Endodermal cell (in vitro differentiated cells): ENCODE measurements at regions not wholly inside any gene's neighbourhood (a gene's known extent, or its start where the extent isn't known, plus 50 kb on each side); places are given as distances from the start of the nearest gene placed in this dataset.

Experiments
- DNase-seq: peaks from one replicate; pipeline ENCODE4 v3.0.0-alpha.2; 2017
- H3K27ac ChIP-seq: 2 replicates; pipeline ENCODE4 v1.5.1; 2013; ENCODE audit warnings: mild to moderate bottlenecking, low read depth, low read length, moderate library complexity
- H3K27me3 ChIP-seq: 2 replicates; pipeline ENCODE4 v1.6.1; 2013; ENCODE audit warnings: mild to moderate bottlenecking, low read length, moderate library complexity; ENCODE audit not compliant: insufficient read depth, control insufficient read depth, poor library complexity, severe bottlenecking
- H3K36me3 ChIP-seq: 2 replicates; pipeline ENCODE4 v1.7.0; 2013; ENCODE audit warnings: mild to moderate bottlenecking, low read length, moderate library complexity; ENCODE audit not compliant: control insufficient read depth, insufficient read depth
- H3K4me1 ChIP-seq: one replicate; pipeline ENCODE4 v1.7.0; 2013; ENCODE audit warnings: low read length; ENCODE audit not compliant: control insufficient read depth, insufficient read depth
- H3K4me3 ChIP-seq: 2 replicates; pipeline ENCODE4 v1.5.1; 2013; ENCODE audit warnings: mild to moderate bottlenecking, low read length, moderate library complexity
- H3K9ac ChIP-seq: 2 replicates; pipeline ENCODE4 v1.6.1; 2013; ENCODE audit warnings: mild to moderate bottlenecking, low read length, moderate library complexity; ENCODE audit not compliant: poor library complexity, severe bottlenecking; ENCODE audit errors: extremely low read depth
- H3K9me3 ChIP-seq: 2 replicates; pipeline ENCODE4 v1.6.1; 2013; ENCODE audit warnings: mild to moderate bottlenecking, low read length, moderate library complexity; ENCODE audit not compliant: control insufficient read depth
- H3K27ac Mint-ChIP-seq: 2 replicates; pipeline ENCODE4 v1.8.0; 2020; ENCODE audit warnings: mixed read lengths
- H3K27me3 Mint-ChIP-seq: 2 replicates; pipeline ENCODE4 v1.8.0; 2021; ENCODE audit warnings: mild to moderate bottlenecking, mixed read lengths; ENCODE audit not compliant: insufficient read depth
- H3K36me3 Mint-ChIP-seq: 2 replicates; pipeline ENCODE4 v1.8.0; 2020; ENCODE audit warnings: low read depth, mixed read lengths
- H3K4me1 Mint-ChIP-seq: 2 replicates; pipeline ENCODE4 v1.8.0; 2020; ENCODE audit warnings: mixed read lengths
- H3K4me3 Mint-ChIP-seq: 2 replicates; pipeline ENCODE4 v1.8.0; 2020; ENCODE audit warnings: mild to moderate bottlenecking, moderate library complexity, mixed read lengths
- H3K9me3 Mint-ChIP-seq: 2 replicates; pipeline ENCODE4 v1.8.0; 2020; ENCODE audit warnings: mild to moderate bottlenecking, mixed read lengths
- WGBS, 2 experiments: methylation state at CpG; one replicate each; pipeline versions ENCODE4 v1.1.5 to v1.1.7; 2013; ENCODE audit warnings: missing lambda C conversion rate in 2 of 2, mixed read lengths in 1 of 2; ENCODE audit not compliant: insufficient coverage in 1 of 2, insufficient read length in 1 of 2; 5-methylcytosine and 5-hydroxymethylcytosine counted together
- TF ChIP-seq, protein P1 (sequence below): fragments of 200-600 bp; sonication (generic); conservative IDR thresholded peaks from 2 replicates; pipeline ENCODE4 v1.5.0; 2021; ENCODE audit warnings: antibody characterized with exemption, mild to moderate bottlenecking

GRCh38 chr12:67811437-67812361 is 163.2 kb downstream of the DYRK2 start:
- no peaks in the 10 kb centered on the region for H3K36me3 Mint-ChIP-seq
- 95% methylated on average over 1 of the region's 1 CpG; no CpG with 5 or more reads in 1 of the 2 experiments for WGBS, 2 experiments

DNA sequence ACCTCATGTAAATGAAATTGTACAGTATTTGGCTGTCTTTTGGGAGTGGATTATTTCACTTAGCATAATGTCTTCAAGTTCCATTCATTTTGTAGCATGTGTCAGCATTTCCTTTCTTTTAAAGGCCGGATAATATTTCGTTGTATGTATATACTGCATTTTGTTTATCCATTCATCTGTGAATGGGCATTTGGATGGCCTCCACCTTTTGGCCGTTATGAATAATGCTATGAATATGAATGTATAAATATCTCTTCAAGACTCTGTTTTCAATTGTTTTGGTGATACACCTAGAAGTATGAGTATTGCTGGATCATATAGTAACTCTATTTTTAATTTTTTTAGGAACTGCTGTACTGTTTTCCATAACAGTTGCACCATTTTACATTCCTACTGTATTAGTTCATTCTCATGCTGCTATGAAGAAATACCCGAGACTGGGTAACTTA is 164.9 kb downstream of the DYRK2 start:
- Mint-ChIP-seq H3K36me3 (no peaks in the 10 kb centered on the region), H3K9me3 (peaks cover 26% of the 10 kb centered on the region)
- no peak overlapping the region for H3K4me3 ChIP-seq

More at GRCh38 chr12:67811437-67812361, 163.2 kb downstream of the DYRK2 start:
- no peaks in the 10 kb centered on the region for H3K27me3 ChIP-seq
- no peaks in the 10 kb centered on the region for H3K4me1 ChIP-seq
- peaks cover 3% of the 10 kb centered on the region for H3K27me3 Mint-ChIP-seq
- H3K36me3 ChIP-seq, result no peaks in the 10 kb centered on the region
- no peak overlapping the region for H3K27ac ChIP-seq
- peaks cover 16% of the 10 kb centered on the region for H3K9me3 ChIP-seq
- H3K4me1 Mint-ChIP-seq, result no peaks in the 10 kb centered on the region
- TF ChIP-seq, protein P1, sequence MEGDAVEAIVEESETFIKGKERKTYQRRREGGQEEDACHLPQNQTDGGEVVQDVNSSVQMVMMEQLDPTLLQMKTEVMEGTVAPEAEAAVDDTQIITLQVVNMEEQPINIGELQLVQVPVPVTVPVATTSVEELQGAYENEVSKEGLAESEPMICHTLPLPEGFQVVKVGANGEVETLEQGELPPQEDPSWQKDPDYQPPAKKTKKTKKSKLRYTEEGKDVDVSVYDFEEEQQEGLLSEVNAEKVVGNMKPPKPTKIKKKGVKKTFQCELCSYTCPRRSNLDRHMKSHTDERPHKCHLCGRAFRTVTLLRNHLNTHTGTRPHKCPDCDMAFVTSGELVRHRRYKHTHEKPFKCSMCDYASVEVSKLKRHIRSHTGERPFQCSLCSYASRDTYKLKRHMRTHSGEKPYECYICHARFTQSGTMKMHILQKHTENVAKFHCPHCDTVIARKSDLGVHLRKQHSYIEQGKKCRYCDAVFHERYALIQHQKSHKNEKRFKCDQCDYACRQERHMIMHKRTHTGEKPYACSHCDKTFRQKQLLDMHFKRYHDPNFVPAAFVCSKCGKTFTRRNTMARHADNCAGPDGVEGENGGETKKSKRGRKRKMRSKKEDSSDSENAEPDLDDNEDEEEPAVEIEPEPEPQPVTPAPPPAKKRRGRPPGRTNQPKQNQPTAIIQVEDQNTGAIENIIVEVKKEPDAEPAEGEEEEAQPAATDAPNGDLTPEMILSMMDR, result no peak
- H3K4me3 ChIP-seq, result no peak overlapping the region
- H3K27ac Mint-ChIP-seq, result no peak overlapping the region
- H3K9me3 Mint-ChIP-seq, result peaks cover 16% of the 10 kb centered on the region
- H3K4me3 Mint-ChIP-seq, result no peak overlapping the region
- no peak overlapping the region for H3K9ac ChIP-seq
- DNase-seq, result no peak

DNA sequence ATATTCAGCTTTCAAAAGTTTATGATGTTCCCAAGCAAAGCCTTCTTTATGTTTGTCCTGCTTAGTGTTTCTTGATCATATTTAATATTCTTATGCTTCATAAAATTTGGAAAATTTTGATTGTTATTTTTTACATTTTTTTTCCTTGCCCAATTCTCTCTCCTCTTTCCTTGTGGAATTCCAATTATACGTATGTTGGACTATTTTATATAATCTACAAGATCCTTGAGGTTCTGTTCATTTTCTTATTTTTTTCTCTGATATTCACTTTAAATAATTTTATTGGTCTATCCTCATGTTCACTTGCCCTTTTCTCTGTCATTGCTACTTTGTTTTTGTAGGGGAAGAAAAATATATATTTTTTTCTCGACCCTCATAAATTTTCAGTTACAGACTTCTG is 167.7 kb downstream of the DYRK2 start:
- DNase-seq, result no peak
- H3K4me3 Mint-ChIP-seq, result no peak overlapping the region
- no peak overlapping the region for H3K9ac ChIP-seq
- H3K27ac Mint-ChIP-seq, result no peak overlapping the region
- no peak overlapping the region for H3K27ac ChIP-seq
- no peaks in the 10 kb centered on the region for H3K36me3 Mint-ChIP-seq
- no peak overlapping the region for H3K4me3 ChIP-seq
- H3K27me3 Mint-ChIP-seq, result no peaks in the 10 kb centered on the region
- H3K27me3 ChIP-seq, result no peaks in the 10 kb centered on the region
- peaks cover 29% of the 10 kb centered on the region for H3K9me3 Mint-ChIP-seq
- H3K36me3 ChIP-seq, result no peaks in the 10 kb centered on the region
- no peaks in the 10 kb centered on the region for H3K4me1 ChIP-seq
- WGBS, 2 experiments, result no CpG with 5 or more reads among the region's 2 CpGs
- peaks cover 19% of the 10 kb centered on the region for H3K9me3 ChIP-seq
- H3K4me1 Mint-ChIP-seq, result no peaks in the 10 kb centered on the region
- TF ChIP-seq, protein P1, result no peak

More for the DNA sequence above, 164.9 kb downstream of the DYRK2 start:
- no peaks in the 10 kb centered on the region for H3K27me3 ChIP-seq
- H3K4me1 ChIP-seq, result no peaks in the 10 kb centered on the region
- Mint-ChIP-seq H3K4me1 (no peaks in the 10 kb centered on the region), H3K27ac (no peak overlapping the region), H3K4me3 (no peak overlapping the region), H3K27me3 (peaks cover 3% of the 10 kb centered on the region)
- no peaks in the 10 kb centered on the region for H3K36me3 ChIP-seq
- H3K9ac ChIP-seq, result no peak overlapping the region
- DNase-seq, result no peak
- TF ChIP-seq, protein P1, result no peak
- WGBS, 2 experiments, result 87 to 96% methylated on average over 2 to 4 of the region's 4 CpGs
- H3K27ac ChIP-seq, result no peak overlapping the region
- peaks cover 19% of the 10 kb centered on the region for H3K9me3 ChIP-seq
